ENCODE measurements at regions not wholly inside any gene's neighbourhood (a gene's known extent, or its start where the extent isn't known, plus 50 kb on each side); places are given as distances from the start of the nearest gene placed in this dataset.
"Not testable (repeated sequence)": the region's sequence is repeated elsewhere in the genome, so short reads cannot be mapped to it uniquely, and the experiment has no call there.

DNA sequence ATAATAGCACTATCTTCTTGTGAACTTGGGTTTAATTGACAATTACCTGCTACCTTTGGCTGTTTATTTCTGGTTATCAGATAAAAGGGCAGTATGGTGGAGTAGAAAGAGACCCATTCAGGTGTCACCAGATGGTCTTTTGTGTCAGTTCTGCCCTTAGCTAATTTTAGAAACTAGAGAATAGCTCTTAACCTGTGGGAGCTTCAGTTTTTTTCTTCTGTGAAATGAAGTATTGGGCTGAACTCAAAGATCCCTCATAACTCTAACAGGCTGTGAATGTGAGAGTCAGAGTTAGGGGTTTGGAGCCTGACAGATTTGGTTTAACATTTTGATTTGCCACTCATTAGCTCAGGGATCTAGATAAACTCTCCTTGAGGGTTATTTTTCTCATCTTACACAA is 335.2 kb downstream of the PPP1R2C start:
- no peak for DNase-seq

DNA sequence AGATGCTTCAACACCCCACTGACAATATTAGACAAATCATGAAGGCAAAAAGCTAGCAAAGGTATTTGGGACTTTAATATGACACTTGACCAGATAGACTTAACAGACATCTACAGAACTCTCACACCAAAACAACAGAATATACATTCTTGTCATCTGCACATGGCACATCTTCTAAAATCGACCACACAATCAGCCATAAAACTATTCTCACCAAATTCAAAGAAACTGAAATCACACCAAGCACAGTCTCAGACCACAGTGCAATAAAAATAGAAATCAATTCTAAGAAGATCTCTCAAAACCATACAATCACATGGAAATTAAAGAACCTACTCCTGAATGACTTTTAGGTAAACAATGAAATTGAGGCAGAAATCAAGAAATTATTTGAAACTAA is 340.8 kb downstream of the PPP1R2C start:
- no peak for DNase-seq

DNA sequence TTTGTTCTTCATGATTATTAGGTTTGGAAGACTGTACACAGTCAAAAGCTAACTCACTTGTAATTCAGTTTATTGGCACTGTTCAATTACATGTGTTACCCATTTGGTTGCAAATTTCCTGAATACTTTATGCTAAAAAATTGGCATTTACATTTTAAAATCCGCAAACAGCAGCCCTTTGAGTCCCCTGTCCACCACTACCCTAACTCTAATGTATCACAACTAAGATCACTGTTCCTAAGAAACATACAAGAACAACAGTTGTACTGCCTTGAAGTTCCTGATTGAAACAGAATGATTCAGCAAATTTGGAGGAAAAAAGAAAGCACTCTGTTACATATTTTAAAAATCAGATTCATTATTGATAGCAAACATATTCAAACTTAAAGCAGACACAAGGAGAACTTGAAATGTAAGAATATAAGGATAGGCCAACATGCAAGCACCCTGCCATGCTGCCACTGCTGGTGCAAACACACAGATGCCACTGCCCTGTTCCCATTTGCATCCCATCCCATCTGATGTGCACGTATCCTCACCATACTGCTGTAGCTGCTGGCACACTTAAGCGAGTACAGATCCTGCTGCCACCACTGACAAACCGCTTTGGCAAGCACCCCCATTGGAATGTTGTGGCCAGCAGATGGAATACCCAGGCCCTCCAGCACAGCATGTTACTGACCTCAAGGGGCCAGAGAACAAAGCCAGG is 343.4 kb downstream of the PPP1R2C start:
- DNase-seq, result no peak

DNA sequence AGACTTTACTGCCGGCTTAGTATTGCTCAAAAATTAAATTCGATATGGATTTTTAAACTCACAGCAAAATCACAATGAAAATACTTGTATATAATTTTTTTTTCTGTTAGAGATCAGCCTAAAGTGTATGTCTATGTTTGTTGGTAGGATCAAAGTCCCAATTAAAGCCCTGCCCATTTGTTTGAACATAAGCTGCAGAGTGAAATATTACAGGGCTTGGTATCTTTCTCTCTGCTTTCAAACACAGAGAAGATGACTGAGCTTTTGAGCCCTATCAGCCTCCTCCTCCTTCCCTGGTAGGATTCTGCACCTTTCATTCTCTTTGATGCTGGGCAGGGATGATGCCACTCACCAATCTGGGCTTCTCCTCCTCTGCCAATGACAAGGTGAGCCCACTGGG is 345.4 kb downstream of the PPP1R2C start:
- no peak for DNase-seq

DNA sequence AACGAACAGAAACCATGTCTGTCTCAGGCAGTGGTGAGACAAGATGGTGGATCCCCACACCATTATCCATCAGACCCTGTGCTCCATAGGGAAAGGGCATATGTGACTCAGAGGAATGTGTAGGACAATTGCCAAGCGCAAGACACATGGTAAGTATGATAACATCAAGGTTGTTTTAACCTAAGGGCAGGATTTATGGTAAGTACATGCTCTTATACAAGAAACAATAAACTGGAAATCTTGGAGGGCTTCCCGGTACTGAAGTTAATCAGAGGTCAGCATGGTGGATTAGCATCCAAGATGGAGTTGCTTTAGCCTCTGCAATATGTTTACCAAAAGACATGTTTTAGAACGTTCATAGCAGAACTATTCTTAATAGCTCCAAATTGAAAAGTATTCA is 355.0 kb downstream of the PPP1R2C start:
- DNase-seq, result no peak

DNA sequence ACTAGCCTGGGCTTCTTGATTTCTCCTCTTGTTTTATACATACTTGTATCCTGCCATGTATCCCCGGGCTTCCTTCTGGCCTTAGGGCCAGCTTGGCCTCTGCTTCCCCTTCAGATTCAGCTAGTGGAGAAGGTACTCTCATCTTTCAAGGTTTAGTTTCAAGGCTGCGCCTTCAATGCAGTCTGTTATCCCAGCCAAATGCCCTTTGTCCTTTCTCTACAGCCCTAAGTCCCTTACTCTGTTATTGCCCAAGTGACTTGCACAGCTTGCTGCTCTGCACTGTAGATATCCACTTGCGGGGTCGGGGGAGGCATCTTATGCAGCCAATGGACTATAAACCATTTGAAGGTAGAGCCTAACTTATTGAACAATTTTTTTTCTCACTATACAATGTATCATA is 357.5 kb downstream of the PPP1R2C start:
- no peak for DNase-seq

DNA sequence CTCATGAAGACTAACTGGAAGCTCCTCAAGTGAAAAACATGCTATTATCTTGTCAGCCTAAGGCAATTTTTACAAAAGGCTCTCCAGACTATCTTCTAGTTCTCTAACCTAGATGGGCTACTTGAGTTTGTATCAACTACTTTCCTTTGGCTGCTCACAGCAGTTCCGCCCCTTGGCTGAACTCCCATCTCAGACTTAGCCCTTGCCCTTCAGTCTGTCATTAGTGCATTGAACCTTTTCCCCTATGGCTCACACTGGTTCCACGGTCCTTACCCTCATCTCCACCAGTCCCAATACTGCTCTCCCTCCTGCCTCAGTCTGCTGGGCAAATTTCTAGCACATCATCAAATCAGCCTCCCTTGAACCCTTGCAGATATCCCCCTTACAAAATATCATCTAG is 362.3 kb downstream of the PPP1R2C start:
- DNase-seq, result no peak

DNA sequence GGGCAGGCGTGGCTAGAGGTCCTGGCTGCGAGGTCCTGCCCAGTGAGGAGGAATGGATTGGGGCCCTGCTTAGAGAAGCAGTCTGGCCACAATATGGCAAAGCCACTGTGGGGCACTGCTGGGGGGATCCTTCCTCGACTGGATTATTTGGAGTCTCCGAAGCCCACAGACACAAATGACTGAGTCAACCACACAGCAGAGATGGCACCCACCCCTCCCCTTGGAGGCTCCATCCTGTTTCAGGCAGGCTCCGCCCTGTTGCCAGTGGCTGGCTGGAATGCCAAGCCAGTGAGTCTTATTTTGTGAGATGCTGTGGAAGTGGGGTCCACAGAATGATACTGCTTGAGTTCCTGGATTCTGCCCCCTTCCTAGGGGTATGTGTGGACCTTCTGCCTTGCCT is 363.9 kb downstream of the PPP1R2C start:
- no peak for DNase-seq

DNA sequence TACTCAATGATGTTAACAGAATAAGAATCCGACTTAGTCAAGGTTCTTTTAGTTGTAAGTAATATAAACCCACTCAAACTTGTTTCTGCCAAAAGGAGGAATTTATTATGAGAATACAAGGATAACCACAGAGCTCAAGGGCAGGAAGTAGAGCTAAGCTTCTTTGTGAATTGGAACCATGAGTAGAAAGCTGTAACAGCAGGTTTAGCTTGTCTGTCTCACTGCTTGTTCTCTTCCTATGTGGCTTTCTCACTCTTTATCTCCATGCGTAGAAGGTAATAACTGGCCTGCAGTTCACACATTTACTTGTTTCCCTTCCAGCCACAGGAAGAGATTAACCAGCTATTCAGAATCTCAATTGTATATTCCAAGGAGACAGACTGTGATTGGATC is 378.3 kb downstream of the PPP1R2C start:
- DNase-seq, result no peak

DNA sequence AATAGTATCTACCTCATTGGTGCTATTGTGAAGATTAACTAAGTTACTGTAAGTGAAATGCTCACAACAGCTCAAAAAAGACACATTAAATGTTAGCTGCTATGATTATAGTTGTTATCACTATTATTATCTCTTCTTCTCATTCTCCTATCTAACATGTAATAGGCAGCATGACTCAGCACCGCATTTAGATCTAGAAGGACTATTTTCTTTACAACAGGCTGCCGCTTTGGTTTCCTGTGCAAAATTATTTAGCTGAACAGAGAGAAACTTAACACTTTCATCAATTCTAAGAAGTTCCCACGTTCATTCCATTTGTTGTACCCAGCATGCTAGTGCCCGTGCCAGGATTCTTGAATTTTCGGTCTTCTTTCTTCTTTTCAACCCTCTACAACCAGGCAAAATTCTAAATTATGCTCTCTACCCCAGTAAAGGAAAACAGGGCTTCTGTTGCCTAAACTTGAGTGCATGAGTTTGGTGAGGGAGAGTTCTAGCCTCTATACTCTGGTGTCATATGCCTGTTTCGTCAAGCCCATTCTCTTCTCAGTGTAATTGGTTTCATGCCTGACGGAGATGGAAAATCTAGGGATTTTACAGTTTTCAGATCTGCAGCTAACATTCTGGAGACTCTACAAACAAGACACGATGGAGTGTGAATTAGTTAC is 378.9 kb downstream of the PPP1R2C start:
- no peak for DNase-seq

DNA sequence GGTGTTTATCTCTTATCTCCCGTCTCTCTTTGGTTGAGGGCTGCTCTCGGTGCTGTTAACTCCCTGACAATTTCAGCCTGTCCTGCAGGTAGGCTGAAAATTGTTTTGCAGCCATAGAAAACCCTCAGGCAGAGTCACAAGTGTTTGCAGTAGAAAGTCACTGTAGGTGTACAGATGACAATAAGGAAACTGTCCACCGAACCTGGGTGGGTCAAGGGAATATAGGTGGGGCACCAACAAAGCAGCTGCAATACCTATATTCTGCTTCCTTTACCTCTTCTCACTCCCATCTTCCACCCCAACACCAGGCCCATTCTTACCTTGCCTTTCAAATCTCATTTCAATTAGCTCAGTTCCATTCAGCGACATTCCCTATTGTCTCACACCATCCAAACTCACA is 381.8 kb downstream of the PPP1R2C start:
- no peak for DNase-seq

DNA sequence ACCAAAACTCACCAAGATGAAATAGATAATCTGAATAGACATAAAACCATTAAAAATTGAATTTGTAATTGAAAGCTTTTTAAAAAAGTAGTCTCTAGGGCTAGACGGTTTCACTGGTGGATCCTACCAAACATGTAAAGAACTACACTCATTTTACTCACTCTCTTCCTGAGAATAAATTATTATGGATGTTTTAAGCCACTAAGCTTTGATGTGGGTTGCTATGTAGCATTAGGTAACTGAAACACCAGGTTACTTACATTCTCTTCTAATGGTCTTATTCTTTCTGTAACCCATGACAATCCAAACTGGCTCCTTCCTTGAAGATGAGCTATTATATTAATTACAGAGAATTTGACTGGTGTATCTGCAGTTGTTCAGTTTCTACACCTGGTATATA is 385.1 kb downstream of the PPP1R2C start:
- no peak for DNase-seq

DNA sequence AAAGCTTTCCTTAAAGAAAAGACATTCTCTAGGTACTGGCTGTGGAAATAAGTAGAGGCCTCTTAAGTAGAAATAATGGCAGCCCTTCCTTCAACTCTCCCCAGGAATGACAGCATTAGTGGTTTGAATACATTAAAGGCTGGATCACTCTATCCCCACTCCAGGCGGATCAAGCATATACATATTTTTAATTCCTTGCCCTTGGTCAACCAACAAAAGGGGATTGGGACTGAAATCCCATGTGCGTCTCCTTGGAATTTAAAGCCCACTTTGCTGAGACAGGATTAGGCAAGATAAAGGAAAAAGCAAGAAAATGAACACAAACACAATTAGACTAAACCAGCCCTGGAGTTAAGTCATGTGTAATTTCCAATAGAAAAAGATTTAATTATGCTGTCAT is 391.3 kb downstream of the PPP1R2C start:
- no peak for DNase-seq

DNA sequence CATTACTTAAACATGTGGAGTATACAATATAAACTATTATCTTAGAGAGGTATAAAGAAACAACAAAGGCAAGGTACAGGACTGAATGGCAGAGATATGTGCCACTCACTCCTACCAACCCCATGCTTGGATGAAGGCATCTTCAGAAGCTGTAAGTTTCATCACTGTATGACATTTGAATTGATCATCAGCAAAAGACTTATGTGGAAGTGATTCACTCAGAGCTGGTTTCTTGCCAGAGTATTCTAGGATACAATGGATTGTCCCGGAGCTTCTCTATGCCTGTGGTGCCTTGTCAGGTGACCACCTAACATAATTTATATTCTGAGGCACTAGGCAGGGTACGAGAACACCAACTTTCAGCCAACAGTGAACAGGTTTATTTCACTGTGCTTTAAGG is 392.2 kb downstream of the PPP1R2C start:
- DNase-seq, result no peak

DNA sequence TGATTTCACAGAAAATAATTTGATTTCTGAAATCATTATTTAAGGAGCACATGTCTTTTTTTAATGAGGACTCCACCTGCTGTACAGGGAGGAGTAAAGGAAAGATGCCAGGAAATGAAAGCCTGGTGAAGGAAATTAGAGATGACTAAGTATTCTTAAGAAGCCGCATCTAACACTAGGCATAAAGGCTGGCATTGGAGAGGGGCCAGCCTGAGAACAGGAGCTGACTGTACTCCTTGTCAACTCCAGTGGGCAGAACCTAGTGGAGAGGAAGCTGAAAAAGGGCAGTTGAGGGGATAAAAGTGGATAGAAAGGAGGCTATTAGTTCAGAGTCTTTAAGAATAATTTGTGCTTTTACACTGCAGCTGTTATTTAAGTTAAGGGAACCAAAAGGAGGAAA is 393.0 kb downstream of the PPP1R2C start:
- DNase-seq, result no peak

DNA sequence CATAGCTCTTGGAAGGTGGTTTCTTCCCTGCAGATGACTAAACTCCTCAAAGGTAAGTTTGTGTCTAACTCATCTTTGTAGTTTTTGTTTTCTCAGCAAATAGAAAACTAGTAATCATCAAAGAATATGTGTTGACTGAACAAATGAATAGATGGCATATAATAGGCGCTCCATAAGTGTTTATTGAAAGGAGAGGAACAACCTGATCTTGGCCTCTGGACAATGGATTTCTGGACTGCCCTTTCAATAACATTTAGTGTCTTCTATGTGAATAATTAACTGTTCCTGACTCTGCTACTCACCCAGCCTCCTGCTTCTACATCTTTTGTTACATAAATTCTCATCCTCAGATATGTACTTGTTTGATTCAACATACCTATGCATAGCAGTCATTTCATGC is 399.1 kb downstream of the PPP1R2C start:
- DNase-seq, result no peak

DNA sequence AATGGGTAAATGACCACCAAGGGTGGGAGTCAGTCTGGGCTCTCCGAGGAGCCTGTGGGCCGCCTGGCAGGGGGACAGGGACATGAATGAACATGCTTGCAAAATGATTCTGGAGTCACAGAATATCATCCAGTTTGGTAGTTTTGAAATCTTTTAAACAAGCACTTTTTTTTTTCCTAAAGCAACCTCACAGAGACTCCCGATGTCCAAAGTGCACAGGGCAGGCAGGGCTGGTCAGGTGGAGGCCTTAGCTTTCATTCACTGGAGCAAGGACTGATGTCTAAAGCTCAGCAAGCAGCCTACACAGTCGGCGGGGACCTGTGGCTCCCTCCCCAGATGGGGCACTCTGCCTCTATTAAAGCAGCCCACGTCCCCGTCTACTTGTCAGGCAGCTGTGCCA is 402.9 kb downstream of the PPP1R2C start:
- DNase-seq, result no peak

DNA sequence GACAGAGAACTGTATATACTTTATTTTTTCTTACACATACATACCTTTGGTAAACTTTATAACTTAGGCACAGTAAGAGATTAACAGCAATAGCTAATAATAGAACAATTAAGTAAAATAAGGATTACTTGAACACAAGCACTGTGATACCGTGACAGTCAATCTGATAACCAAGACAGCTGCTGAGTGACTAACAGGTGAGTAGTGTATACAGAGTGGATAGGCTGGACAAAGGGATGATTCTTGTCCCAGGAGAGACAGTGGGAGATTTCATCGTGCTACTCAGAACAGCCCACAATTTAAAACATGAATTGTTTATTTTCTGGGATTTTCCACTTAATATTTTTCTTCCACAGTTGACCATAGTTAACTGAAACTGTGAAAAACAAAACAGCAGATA is 411.8 kb downstream of the PPP1R2C start:
- DNase-seq, result no peak

DNA sequence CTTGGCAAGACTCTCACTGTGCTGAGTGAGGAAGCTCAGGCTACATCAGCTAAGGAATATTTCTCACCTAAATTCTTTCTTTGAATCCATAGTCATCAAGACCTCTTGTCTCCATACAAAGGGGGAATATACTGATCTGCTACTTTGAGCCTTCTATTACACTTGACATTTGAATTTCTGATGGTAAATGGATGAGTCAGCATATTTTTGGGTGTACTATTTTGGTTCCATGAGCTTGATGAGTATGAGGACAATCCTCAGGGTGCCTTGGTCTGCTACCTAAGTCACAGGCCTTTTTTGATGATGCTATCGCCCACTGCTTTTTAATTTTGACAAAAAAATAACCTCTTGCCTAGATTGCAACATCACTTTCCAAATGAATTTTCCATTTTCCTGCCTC is 415.7 kb downstream of the PPP1R2C start:
- no peak for DNase-seq

DNA sequence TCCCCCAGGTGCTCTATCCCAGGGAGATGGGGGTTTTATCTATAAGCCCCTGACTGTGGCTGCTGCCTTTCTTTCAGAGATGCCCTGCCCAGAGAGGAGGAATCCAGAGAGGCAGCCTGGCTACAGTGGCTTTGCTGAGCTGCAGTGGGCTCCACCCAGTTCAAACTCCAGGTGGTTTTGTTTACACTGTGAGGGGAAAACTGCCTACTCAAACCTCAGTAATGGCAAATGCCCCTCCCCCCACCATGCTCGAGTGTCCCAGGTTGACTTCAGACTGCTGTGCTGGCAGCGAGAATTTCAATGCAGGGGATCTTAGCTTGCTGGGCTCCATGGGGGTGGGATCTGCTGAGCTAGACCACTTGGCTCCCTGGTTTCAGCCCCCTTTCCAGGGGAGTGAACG is 419.6 kb upstream of the CASK start:
- DNase-seq, result not testable (repeated sequence)

Measured in muscle of arm (tissue), 1 donor.